HepG2 (cell line): ENCODE measurements at regions not wholly inside any gene's neighbourhood (a gene's known extent, or its start where the extent isn't known, plus 50 kb on each side); places are given as distances from the start of the nearest gene placed in this dataset.

Experiments used
- ATAC-seq: fragments of 200-7000 bp; cut with Tn5 transposase; 3 replicates; pipeline ENCODE4 v1.9.1; 2020; ENCODE audit warnings: mild to moderate bottlenecking, moderate library complexity
- BruUV-seq: library from RNA; stranded (reverse); fragments of 400-500 nt; replicated peaks from 2 replicates; lab custom pipeline; 2021; lab: Mats Ljungman, UMichigan
- CTCF ChIA-PET: fragments of 300-600 bp; formaldehyde crosslinking; extraction: SDS; loops from one replicate; lab custom pipeline; 2021; ENCODE audit warnings: low total read pairs, inconsistent platforms, low intra/inter-chr PET ratio; lab: Yijun Ruan, JAX
- POLR2A ChIA-PET: fragments of 350-600 bp; sonication (Branson Sonifier 250); formaldehyde crosslinking; loops from one replicate; lab custom pipeline; 2020; ENCODE audit warnings: antibody characterized with exemption, inconsistent platforms; lab: Yijun Ruan, JAX
- DNase-seq: peaks from one replicate; pipeline ENCODE4 v3.0.0-alpha.2; 2015; ENCODE audit warnings: low spot score
- FAIRE-seq: peaks from 3 replicates; lab custom pipeline; 2011; peaks lifted over from hg19 to GRCh38; lab: Jason Lieb, UNC
- H2AFZ ChIP-seq: one replicate; pipeline ENCODE4 v1.6.1; 2011; ENCODE audit warnings: low read length, inconsistent platforms
- H3K27ac ChIP-seq: fragments of 300-600 bp; 3 replicates; pipeline ENCODE4 v1.8.0; 2011; ENCODE audit warnings: mixed run types, mild to moderate bottlenecking, mixed read lengths, low read length, inconsistent platforms; ENCODE audit not compliant: insufficient read depth; ENCODE audit errors: extremely low read length
- H3K27me3 ChIP-seq, 2 experiments: fragments of 200-600 bp in 1 of 2; 2 replicates in 1 of 2; 3 replicates in 1 of 2; pipeline versions ENCODE4 v1.6.0 to v1.8.0; 2011; ENCODE audit warnings: low read length in 2 of 2, mild to moderate bottlenecking in 2 of 2, moderate library complexity in 2 of 2, inconsistent platforms in 1 of 2; ENCODE audit not compliant: insufficient read depth in 2 of 2, control insufficient read depth in 1 of 2
- H3K36me3 ChIP-seq, 2 experiments: fragments of 200-600 bp in 1 of 2; replicated peaks in 1 of 2; 2 replicates in 1 of 2; 3 replicates in 1 of 2; pipeline versions ENCODE4 v1.5.1 to v1.8.0; 2011; ENCODE audit warnings: low read length in 2 of 2, inconsistent platforms in 1 of 2; ENCODE audit not compliant: insufficient read depth in 2 of 2, control insufficient read depth in 1 of 2
- H3K4me1 ChIP-seq: 2 replicates; pipeline ENCODE4 v1.5.1; 2012; ENCODE audit warnings: low read length, inconsistent platforms; ENCODE audit not compliant: insufficient read depth
- H3K4me2 ChIP-seq: 2 replicates; pipeline ENCODE4 v1.6.0; 2011; ENCODE audit warnings: low read depth, low read length, inconsistent platforms
- H3K4me3 ChIP-seq, 3 experiments: fragments of 200-600 bp in 1 of 3; sonication (generic), shearing (Covaris generic) in 1 of 3; replicated peaks in 1 of 3; 2 replicates each; pipeline ENCODE4 v1.5.1; 2011 to 2016; ENCODE audit warnings: low read length in 3 of 3, inconsistent platforms in 2 of 3, low read depth in 2 of 3, mild to moderate bottlenecking in 2 of 3, control low read depth in 1 of 3, mixed read lengths in 1 of 3; ENCODE audit not compliant: insufficient read depth in 1 of 3
- H3K79me2 ChIP-seq: one replicate; pipeline ENCODE4 v1.6.1; 2011; ENCODE audit warnings: low read length, inconsistent platforms; ENCODE audit not compliant: insufficient read depth
- H3K9ac ChIP-seq: 2 replicates; pipeline ENCODE4 v1.6.0; 2011; ENCODE audit warnings: mild to moderate bottlenecking, low read depth, low read length, inconsistent platforms; ENCODE audit not compliant: insufficient read depth
- H3K9me3 ChIP-seq: 2 replicates; pipeline ENCODE4 v1.5.1; 2012; ENCODE audit warnings: mild to moderate bottlenecking, low read length
- H4K20me1 ChIP-seq: 2 replicates; pipeline ENCODE4 v1.6.0; 2011; ENCODE audit warnings: inconsistent platforms, mild to moderate bottlenecking, low read length, moderate library complexity; ENCODE audit not compliant: insufficient read depth
- BCL6 ChIP-seq: IDR thresholded peaks from 2 replicates; pipeline ENCODE4 v1.6.1; 2016; ENCODE audit warnings: missing genetic modification reagents, missing compliant biosample characterization
- CAMTA2 ChIP-seq: sonication (generic); formaldehyde crosslinking; IDR thresholded peaks from 2 replicates; pipeline ENCODE4 v1.4.0; 2020; ENCODE audit warnings: mild to moderate bottlenecking, missing genetic modification reagents, borderline replicate concordance
- CC2D1A ChIP-seq: sonication (generic); formaldehyde crosslinking; IDR thresholded peaks from 2 replicates; pipeline ENCODE4 v1.8.1; 2023; ENCODE audit warnings: mild to moderate bottlenecking, missing genetic modification reagents
- CHD4 ChIP-seq: fragments of 200-600 bp; sonication (generic); IDR thresholded peaks from 2 replicates; pipeline ENCODE4 v1.7.0; 2017; ENCODE audit warnings: mild to moderate bottlenecking, low read length, borderline replicate concordance
- FOXM1 ChIP-seq: sonication (generic); formaldehyde crosslinking; IDR thresholded peaks from 2 replicates; pipeline ENCODE4 v1.5.0; 2020; ENCODE audit warnings: missing genetic modification reagents
- FOXO1 ChIP-seq: sonication (generic); formaldehyde crosslinking; IDR thresholded peaks from 2 replicates; pipeline ENCODE4 v1.4.0; 2020; ENCODE audit warnings: missing genetic modification reagents
- GABPB1 ChIP-seq: IDR thresholded peaks from 2 replicates; pipeline ENCODE4 v1.6.1; 2016; ENCODE audit warnings: mild to moderate bottlenecking, missing genetic modification reagents, moderate library complexity, missing compliant biosample characterization
- HNRNPK ChIP-seq: fragments of 200-400 bp; formaldehyde crosslinking; IDR thresholded peaks from 2 replicates; pipeline ENCODE4 v1.6.1; 2018; ENCODE audit warnings: low read length, low read depth, moderate library complexity, mild to moderate bottlenecking; ENCODE audit not compliant: poor library complexity, severe bottlenecking
- MBNL3 ChIP-seq: fragments of 250-450 bp; sonication (Bioruptor Pico); conservative IDR thresholded peaks from 2 replicates; pipeline ENCODE4 v1.8.0; 2022; ENCODE audit warnings: mild to moderate bottlenecking, inconsistent platforms
- MTA1 ChIP-seq: sonication (generic); formaldehyde crosslinking; IDR thresholded peaks from 2 replicates; pipeline ENCODE4 v1.4.0; 2020; ENCODE audit warnings: missing genetic modification reagents, mild to moderate bottlenecking, borderline replicate concordance
- STAG1 ChIP-seq: sonication (generic); formaldehyde crosslinking; IDR thresholded peaks from 2 replicates; pipeline ENCODE4 v1.4.0; 2020; ENCODE audit warnings: missing genetic modification reagents
- ZFP36L1 ChIP-seq: sonication (generic); formaldehyde crosslinking; IDR thresholded peaks from 2 replicates; pipeline ENCODE4 v1.8.0; 2022; ENCODE audit warnings: mild to moderate bottlenecking, missing genetic modification reagents, moderate library complexity
- ZFP37 ChIP-seq: sonication (generic); formaldehyde crosslinking; IDR thresholded peaks from 2 replicates; pipeline ENCODE4 v1.4.0; 2020; ENCODE audit warnings: missing genetic modification reagents, borderline replicate concordance
- ZNF282 ChIP-seq: fragments of 450-650 bp; IDR thresholded peaks from 2 replicates; pipeline ENCODE4 v1.6.1; 2018; ENCODE audit not compliant: partially characterized antibody
- ZNF33A ChIP-seq: sonication (generic); formaldehyde crosslinking; IDR thresholded peaks from 2 replicates; pipeline ENCODE4 v1.5.1; 2020; ENCODE audit warnings: missing genetic modification reagents, mild to moderate bottlenecking, moderate library complexity, borderline replicate concordance
- ZNF780A ChIP-seq: sonication (generic); formaldehyde crosslinking; IDR thresholded peaks from 2 replicates; pipeline ENCODE4 v1.8.0; 2022; ENCODE audit warnings: mild to moderate bottlenecking, missing genetic modification reagents, moderate library complexity
- ZSCAN12 ChIP-seq: sonication (generic); formaldehyde crosslinking; IDR thresholded peaks from 2 replicates; pipeline ENCODE4 v1.9.0; 2021; ENCODE audit warnings: mild to moderate bottlenecking, missing genetic modification reagents
- ZSCAN22 ChIP-seq: sonication (generic); formaldehyde crosslinking; IDR thresholded peaks from 2 replicates; pipeline ENCODE4 v1.4.0; 2020; ENCODE audit warnings: mild to moderate bottlenecking, missing genetic modification reagents
- WGBS: methylation state at CpG from one replicate; pipeline ENCODE4 v1.1.6; 2017; ENCODE audit warnings: low lambda C conversion rate; 5-methylcytosine and 5-hydroxymethylcytosine counted together
- in situ Hi-C: cut with HindIII; loops from 2 replicates; pipeline ENCODE4 v1.10.0; 2017; ENCODE audit warnings: low pct_unique_long_range_greater_than_20kb; ENCODE audit not compliant: extremely low pct_ligation_motif_present
- intact Hi-C: fragments of 100-400 bp; cut with micrococcal nuclease; formaldehyde crosslinking; loops from one replicate; pipeline ENCODE4 v1.10.0; 2022; ENCODE audit not compliant: unreplicated experiment
- TF ChIP-seq, protein P1 (sequence below): sonication (generic); formaldehyde crosslinking; IDR thresholded peaks from 2 replicates; pipeline ENCODE4 v1.8.0; 2022; ENCODE audit warnings: mild to moderate bottlenecking, missing genetic modification reagents, borderline replicate concordance
- TF ChIP-seq, protein P2 (sequence below): sonication (generic); IDR thresholded peaks from 2 replicates; pipeline ENCODE4 v1.6.1; 2016; ENCODE audit warnings: low read depth, borderline replicate concordance

DNA sequence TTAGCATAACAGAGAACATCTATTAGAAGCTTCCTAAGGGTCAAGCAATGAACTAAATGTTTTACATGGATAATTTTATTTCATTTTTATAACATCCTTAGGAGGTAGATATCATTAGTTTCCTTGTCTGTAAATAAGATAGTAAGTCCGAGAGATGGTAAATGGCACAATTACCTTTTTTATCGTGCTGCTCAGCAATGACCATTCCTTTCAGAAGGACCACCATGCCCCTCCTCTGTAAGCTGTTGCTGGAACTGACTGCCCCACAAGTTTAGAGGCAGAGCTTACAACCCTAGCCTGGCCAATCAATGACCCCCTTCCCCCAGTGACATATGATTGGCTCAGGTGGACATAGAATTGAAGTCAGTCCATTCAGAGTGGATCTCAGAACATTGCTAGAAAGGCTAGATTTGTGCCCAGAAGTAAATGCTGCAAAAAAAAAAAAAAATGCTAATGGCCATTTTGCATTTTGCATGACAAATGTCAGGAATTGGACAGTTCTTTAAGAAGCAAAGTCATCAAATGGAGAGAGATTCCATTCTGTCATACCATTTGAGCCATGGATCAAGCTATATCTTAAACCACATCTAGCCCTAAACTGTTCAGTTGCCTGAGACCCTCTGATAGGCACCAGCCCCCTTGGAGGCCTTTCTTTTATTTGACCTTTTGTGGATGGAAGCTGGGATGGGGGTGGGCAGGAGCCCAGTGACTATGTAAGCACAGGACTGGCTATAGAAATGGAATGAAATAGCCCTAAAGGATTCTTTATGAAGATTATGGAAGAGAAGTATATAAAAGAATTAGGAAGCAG is 668.3 kb downstream of the UQCRFS1 start:
- no peak overlapping the region for H3K4me2 ChIP-seq

GRCh38 chr19:28543244-28543776 is 669.6 kb downstream of the UQCRFS1 start:
- intact Hi-C loops: no loop called here
- Histone ChIP-seq H3K9ac (no peak overlapping the region), H4K20me1 (no peaks in the 10 kb centered on the region), H3K36me3 (no peaks in the 10 kb centered on the region), H2AFZ (no peak overlapping the region), H3K4me2 (no peak overlapping the region), H3K27me3 (no peaks in the 10 kb centered on the region), H3K4me1 (no peaks in the 10 kb centered on the region), H3K4me3 (no peak overlapping the region), H3K9me3 (peaks cover 55% of the 10 kb centered on the region), H3K79me2 (no peaks in the 10 kb centered on the region), H3K27ac (no peak overlapping the region)
- FAIRE-seq (no peak), DNase-seq (no peak), ATAC-seq (no peak)
- BruUV-seq: no TSS peak
- ChIA-PET POLR2A (no interaction called here), CTCF (no interaction called here)
- in situ Hi-C loops: no loop called here
- 27% methylated on average over 5 of the region's 5 CpGs for WGBS
- TF ChIP-seq, protein P1, sequence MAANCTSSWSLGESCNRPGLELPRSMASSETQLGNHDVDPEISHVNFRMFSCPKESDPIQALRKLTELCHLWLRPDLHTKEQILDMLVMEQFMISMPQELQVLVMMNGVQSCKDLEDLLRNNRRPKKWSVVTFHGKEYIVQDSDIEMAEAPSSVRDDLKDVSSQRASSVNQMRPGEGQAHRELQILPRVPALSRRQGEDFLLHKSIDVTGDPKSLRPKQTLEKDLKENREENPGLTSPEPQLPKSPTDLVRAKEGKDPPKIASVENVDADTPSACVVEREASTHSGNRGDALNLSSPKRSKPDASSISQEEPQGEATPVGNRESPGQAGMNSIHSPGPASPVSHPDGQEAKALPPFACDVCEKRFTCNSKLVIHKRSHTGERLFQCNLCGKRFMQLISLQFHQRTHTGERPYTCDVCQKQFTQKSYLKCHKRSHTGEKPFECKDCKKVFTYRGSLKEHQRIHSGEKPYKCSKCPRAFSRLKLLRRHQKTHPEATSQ (CRISPR knock-in tag): no peak
- TF ChIP-seq CAMTA2 (no peak), FOXM1 (no peak), ZFP37 (no peak), ZSCAN12 (CRISPR knock-in tag) (no peak)

More for the DNA sequence above, 668.3 kb downstream of the UQCRFS1 start:
- no peaks in the 10 kb centered on the region for H3K27me3 ChIP-seq
- no peak overlapping the region for H2AFZ ChIP-seq
- CTCF ChIA-PET: no interaction called here
- no peaks in the 10 kb centered on the region for H4K20me1 ChIP-seq
- H3K9ac ChIP-seq: no peak overlapping the region
- WGBS: 42% methylated on average over 2 of the region's 2 CpGs
- no peaks in the 10 kb centered on the region for H3K4me1 ChIP-seq
- DNase-seq (no peak), FAIRE-seq (no peak), ATAC-seq (no peak)
- peaks cover 67% of the 10 kb centered on the region for H3K9me3 ChIP-seq
- no peaks in the 10 kb centered on the region for H3K36me3 ChIP-seq
- in situ Hi-C loops: no loop called here
- intact Hi-C loops: no loop called here
- H3K4me3 ChIP-seq: no peak overlapping the region
- H3K79me2 ChIP-seq: no peaks in the 10 kb centered on the region
- POLR2A ChIA-PET: no interaction called here
- no TSS peak for BruUV-seq
- TF ChIP-seq ZFP36L1 (CRISPR knock-in tag) (no peak), CHD4 (no peak), FOXO1 (CRISPR knock-in tag) (no peak), BCL6 (no peak), ZNF780A (CRISPR knock-in tag) (no peak), ZSCAN22 (CRISPR knock-in tag) (no peak), CC2D1A (CRISPR knock-in tag) (no peak), MBNL3 (no peak), MTA1 (CRISPR knock-in tag) (no peak), ZNF282 (no peak), ZNF33A (CRISPR knock-in tag) (no peak), HNRNPK (no peak), GABPB1 (CRISPR knock-in tag) (no peak), STAG1 (CRISPR knock-in tag) (no peak)
- TF ChIP-seq, protein P2, sequence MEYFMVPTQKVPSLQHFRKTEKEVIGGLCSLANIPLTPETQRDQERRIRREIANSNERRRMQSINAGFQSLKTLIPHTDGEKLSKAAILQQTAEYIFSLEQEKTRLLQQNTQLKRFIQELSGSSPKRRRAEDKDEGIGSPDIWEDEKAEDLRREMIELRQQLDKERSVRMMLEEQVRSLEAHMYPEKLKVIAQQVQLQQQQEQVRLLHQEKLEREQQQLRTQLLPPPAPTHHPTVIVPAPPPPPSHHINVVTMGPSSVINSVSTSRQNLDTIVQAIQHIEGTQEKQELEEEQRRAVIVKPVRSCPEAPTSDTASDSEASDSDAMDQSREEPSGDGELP: no peak
- H3K27ac ChIP-seq: no peak overlapping the region
